HEK293T (cell line): ENCODE measurements at regions not wholly inside any gene's neighbourhood (a gene's known extent, or its start where the extent isn't known, plus 50 kb on each side); places are given as distances from the start of the nearest gene placed in this dataset.

Experiments
- CTCF ChIA-PET: fragments of 350-600 bp; formaldehyde crosslinking; extraction: SDS; loops from one replicate; lab custom pipeline; 2021; ENCODE audit warnings: antibody characterized with exemption, inconsistent platforms; lab: Yijun Ruan, JAX
- POLR2A ChIA-PET: fragments of 350-600 bp; formaldehyde crosslinking; extraction: SDS; loops from one replicate; lab custom pipeline; 2020; ENCODE audit warnings: antibody characterized with exemption, inconsistent platforms; lab: Yijun Ruan, JAX
- DNase-seq: peaks from one replicate; pipeline ENCODE4 v3.0.0; 2012; ENCODE audit warnings: mixed read lengths; ENCODE audit errors: extremely low spot score
- ARNT ChIP-seq: fragments of 450-650 bp; IDR thresholded peaks from 2 replicates; pipeline ENCODE4 v1.6.1; 2017; ENCODE audit warnings: mild to moderate bottlenecking
- BHLHE40 ChIP-seq: fragments of 450-650 bp; IDR thresholded peaks from 2 replicates; pipeline ENCODE4 v1.6.1; 2016; ENCODE audit warnings: mild to moderate bottlenecking, moderate library complexity, borderline replicate concordance
- CTBP1 ChIP-seq: fragments of 450-650 bp; IDR thresholded peaks from 2 replicates; pipeline ENCODE4 v1.6.1; 2016; ENCODE audit warnings: borderline replicate concordance
- ELF4 ChIP-seq: fragments of 450-650 bp; IDR thresholded peaks from 2 replicates; pipeline ENCODE4 v1.6.1; 2017; ENCODE audit warnings: antibody characterized with exemption
- FOXA1 ChIP-seq: fragments of 450-650 bp; IDR thresholded peaks from 2 replicates; pipeline ENCODE4 v1.6.1; 2016; ENCODE audit warnings: mild to moderate bottlenecking
- FOXK2 ChIP-seq: fragments of 450-650 bp; IDR thresholded peaks from 2 replicates; pipeline ENCODE4 v1.6.1; 2016; ENCODE audit warnings: mild to moderate bottlenecking
- FOXM1 ChIP-seq: fragments of 450-650 bp; IDR thresholded peaks from 2 replicates; pipeline ENCODE4 v1.6.1; 2017; ENCODE audit warnings: mild to moderate bottlenecking, borderline replicate concordance
- HDGF ChIP-seq: fragments of 450-650 bp; IDR thresholded peaks from 2 replicates; pipeline ENCODE4 v1.6.1; 2017; ENCODE audit warnings: antibody characterized with exemption, borderline replicate concordance
- L3MBTL2 ChIP-seq: fragments of 450-650 bp; conservative IDR thresholded peaks from 2 replicates; pipeline ENCODE4 v1.6.1; 2016; ENCODE audit warnings: mild to moderate bottlenecking
- LEF1 ChIP-seq: fragments of 450-650 bp; IDR thresholded peaks from 2 replicates; pipeline ENCODE4 v1.6.1; 2017; ENCODE audit warnings: mild to moderate bottlenecking, borderline replicate concordance
- NFRKB ChIP-seq: fragments of 450-650 bp; IDR thresholded peaks from 2 replicates; pipeline ENCODE4 v1.6.1; 2016; ENCODE audit warnings: mild to moderate bottlenecking, moderate library complexity
- PKNOX1 ChIP-seq: fragments of 450-650 bp; IDR thresholded peaks from 2 replicates; pipeline ENCODE4 v1.6.1; 2016
- SP1 ChIP-seq: fragments of 450-650 bp; IDR thresholded peaks from 2 replicates; pipeline ENCODE4 v1.6.1; 2017
- SUZ12 ChIP-seq: fragments of 450-650 bp; IDR thresholded peaks from 2 replicates; pipeline ENCODE4 v1.6.1; 2016; ENCODE audit warnings: mild to moderate bottlenecking
- TARDBP ChIP-seq: fragments of 450-650 bp; IDR thresholded peaks from 2 replicates; pipeline ENCODE4 v1.6.1; 2016
- ZNF384 ChIP-seq: fragments of 450-650 bp; IDR thresholded peaks from 2 replicates; pipeline ENCODE4 v1.6.1; 2016

DNA sequence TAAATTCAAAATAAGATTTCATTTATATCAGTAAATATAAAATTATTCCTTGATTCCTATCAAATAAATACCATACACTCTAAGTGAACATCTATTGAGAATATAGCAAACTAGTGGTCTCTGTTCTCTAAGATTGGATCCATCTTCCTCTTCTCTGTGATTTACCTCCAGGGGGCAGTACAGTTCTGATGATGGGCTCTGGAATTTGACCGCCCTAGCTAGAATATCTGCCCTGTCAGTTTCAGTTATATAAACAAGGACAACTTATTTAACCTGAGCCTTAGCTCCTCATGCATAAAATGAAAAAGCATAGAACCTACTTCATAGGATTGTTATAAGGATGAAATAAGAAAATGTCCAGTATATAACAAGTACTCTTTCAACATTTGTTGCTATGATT is 171.1 kb upstream of the CCDC54 start:
- 0 out of 2 replicates have a peak, but pooled peaks have one; percentile 58 for TF ChIP-seq FOXK2
- TF ChIP-seq PKNOX1, result peak; percentile 88
- no peak for TF ChIP-seq ZNF384
- ChIA-PET POLR2A (no interaction called here), CTCF (interaction anchor here (0.6 to 1.5 kb wide), 4 partner anchors 9 to 1419 kb away, joined by 3 to 4 read pairs (median 3); no protein-coding TSS in a partner anchor)
- peak; percentile 61 for DNase-seq

GRCh38 chr3:107206945-107207344 is 170.3 kb upstream of the CCDC54 start:
- CTCF ChIA-PET, result interaction anchor here (1.4 to 2.0 kb wide), 3 partner anchors 35 to 223 kb away, joined by 3 to 6 read pairs (median 4); no protein-coding TSS in a partner anchor
- POLR2A ChIA-PET, result no interaction called here
- DNase-seq, result no peak
- TF ChIP-seq L3MBTL2, result no peak
- no peak for TF ChIP-seq HDGF
- no peak for TF ChIP-seq FOXK2
- no peak for TF ChIP-seq CTBP1
- no peak for TF ChIP-seq FOXM1
- no peak for TF ChIP-seq ELF4
- no peak for TF ChIP-seq LEF1
- no peak for TF ChIP-seq ARNT
- no peak for TF ChIP-seq PKNOX1
- no peak for TF ChIP-seq BHLHE40
- no peak for TF ChIP-seq SP1
- no peak for TF ChIP-seq TARDBP
- TF ChIP-seq ZNF384, result no peak

DNA sequence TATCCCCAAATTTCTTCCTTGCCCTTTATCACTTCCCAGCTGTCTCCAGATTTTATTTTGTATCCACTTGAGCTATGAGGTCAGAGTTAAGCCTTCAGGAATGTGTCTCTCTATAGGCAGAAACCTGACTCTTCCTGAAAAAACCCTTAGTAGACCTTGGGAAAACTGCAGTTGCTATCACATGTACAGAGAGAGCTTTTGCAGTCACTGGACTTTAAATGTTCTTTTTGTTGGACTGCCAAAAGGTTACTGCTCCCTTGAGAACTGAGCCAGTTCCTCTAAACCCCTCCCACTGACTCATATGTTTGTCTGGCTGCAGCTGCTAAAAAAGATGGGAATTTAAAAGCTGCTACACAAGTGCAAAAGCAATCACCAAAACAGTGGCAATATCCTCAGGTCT is 169.1 kb upstream of the CCDC54 start:
- peak; percentile 46; the same call in 1 of the 2 replicates for TF ChIP-seq CTBP1
- no peak for TF ChIP-seq SP1
- TF ChIP-seq HDGF, result no peak
- TF ChIP-seq ELF4, result no peak
- TF ChIP-seq ZNF384, result no peak
- ChIA-PET CTCF (interaction anchor here (0.7 to 2.0 kb wide), 2 partner anchors 34 to 1218 kb away, joined by 3 to 6 read pairs; no protein-coding TSS in a partner anchor), POLR2A (interaction anchor here (0.6 to 1.0 kb wide), 2 partner anchors 223 to 326 kb away, joined by 3 to 7 read pairs; no protein-coding TSS in a partner anchor)
- peak; percentile 55 for DNase-seq

- no peak for TF ChIP-seq FOXM1
- TF ChIP-seq L3MBTL2, result no peak
- TF ChIP-seq ZNF384, result no peak
- TF ChIP-seq SUZ12, result no peak
- no peak for TF ChIP-seq FOXK2
- TF ChIP-seq FOXA1, result no peak
- TF ChIP-seq LEF1, result no peak
- TF ChIP-seq ELF4, result no peak
- no peak for TF ChIP-seq CTBP1
- no peak for TF ChIP-seq SP1
- TF ChIP-seq ARNT, result no peak
- TF ChIP-seq PKNOX1, result no peak
- ChIA-PET CTCF (interaction anchor here (2.0 kb wide), 1 partner anchor 33 kb away, joined by 6 read pairs; no protein-coding TSS in a partner anchor), POLR2A (interaction anchor here (1.0 kb wide), 1 partner anchor 222 kb away, joined by 7 read pairs; no protein-coding TSS in a partner anchor)
- DNase-seq, result no peak
Observed at GRCh38 chr3:107208796-107209195, 168.4 kb upstream of the CCDC54 start.

- CTCF ChIA-PET, result no interaction called here
- POLR2A ChIA-PET, result no interaction called here
- DNase-seq, result no peak
- TF ChIP-seq SUZ12, result no peak
- no peak for TF ChIP-seq ELF4
- TF ChIP-seq FOXM1, result no peak
- TF ChIP-seq TARDBP, result no peak
- no peak for TF ChIP-seq NFRKB
- no peak for TF ChIP-seq SP1
- no peak for TF ChIP-seq ZNF384
- no peak for TF ChIP-seq BHLHE40
- no peak for TF ChIP-seq PKNOX1
- no peak for TF ChIP-seq CTBP1
- no peak for TF ChIP-seq ARNT
Observed at GRCh38 chr3:107209302-107209990, 167.8 kb upstream of the CCDC54 start.

GRCh38 chr3:107211608-107212007 is 165.6 kb upstream of the CCDC54 start:
- TF ChIP-seq ZNF384 (no peak), LEF1 (no peak), NFRKB (no peak), TARDBP (no peak), ELF4 (no peak), L3MBTL2 (no peak), PKNOX1 (no peak), FOXM1 (no peak), FOXK2 (no peak), ARNT (no peak), HDGF (no peak)
- no peak for DNase-seq
- ChIA-PET CTCF (no interaction called here), POLR2A (no interaction called here)
